Bronchial epithelial cell (primary cell): ENCODE measurements at regions not wholly inside any gene's neighbourhood (a gene's known extent, or its start where the extent isn't known, plus 50 kb on each side); places are given as distances from the start of the nearest gene placed in this dataset.
A peak's percentile ranks its signal among the peaks of the same experiment; 100 is the strongest.

Source experiments
- DNase-seq: peaks from one replicate; pipeline ENCODE4 v3.0.0-alpha.2; 2010; ENCODE audit warnings: low read depth
- FAIRE-seq: peaks from 2 replicates; lab custom pipeline; 2011; peaks lifted over from hg19 to GRCh38; lab: Jason Lieb, UNC
- H3K27me3 ChIP-seq: 2 replicates; pipeline ENCODE4 v1.5.1; 2011; ENCODE audit warnings: low read length; ENCODE audit not compliant: control insufficient read depth, insufficient read depth
- H3K36me3 ChIP-seq: 2 replicates; pipeline ENCODE4 v1.5.1; 2011; ENCODE audit warnings: low read length; ENCODE audit not compliant: control insufficient read depth, insufficient read depth
- H3K4me3 ChIP-seq: 2 replicates; pipeline ENCODE4 v1.5.1; 2011; ENCODE audit warnings: mild to moderate bottlenecking, low read depth, low read length, control low read depth
- TF ChIP-seq, protein P1 (sequence below): IDR thresholded peaks from 2 replicates; pipeline ENCODE4 v1.5.1; 2011; ENCODE audit warnings: mild to moderate bottlenecking, moderate library complexity, low read length, control low read depth, inconsistent platforms; ENCODE audit not compliant: insufficient read depth, severe bottlenecking

DNA sequence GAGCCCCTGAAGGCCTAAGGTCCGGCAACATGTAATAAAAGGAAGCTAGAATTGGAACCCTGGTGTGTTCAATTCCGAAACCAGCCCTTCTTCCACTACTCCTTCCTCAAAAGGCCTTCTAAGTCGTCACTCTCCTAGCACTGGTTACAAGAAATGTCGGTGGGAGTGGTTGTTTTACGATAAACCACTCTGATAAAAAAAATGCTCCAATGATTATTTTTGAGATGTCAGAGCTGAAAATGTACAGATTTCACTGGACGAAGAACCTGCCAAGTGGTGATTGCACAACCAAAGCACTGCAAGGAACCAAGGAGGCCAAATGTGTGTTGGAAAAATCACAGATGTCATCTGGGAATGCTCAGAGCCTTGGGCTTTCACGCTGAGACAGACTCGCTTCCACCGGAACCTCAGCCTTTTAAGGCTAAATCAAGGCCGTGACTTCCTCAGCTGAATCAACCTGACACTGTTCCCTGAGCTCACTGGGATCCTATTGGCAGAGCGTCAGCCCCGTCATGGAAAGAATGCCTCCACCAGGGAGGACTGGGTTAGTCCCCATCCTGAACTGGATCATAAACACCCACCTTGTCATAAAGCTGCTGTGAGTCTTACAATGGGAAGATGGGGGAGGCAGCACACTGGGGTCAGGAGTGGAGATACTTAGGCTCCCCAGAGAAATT lies 108.1 kb upstream of the THBS1 start:
- TF ChIP-seq, protein P1, sequence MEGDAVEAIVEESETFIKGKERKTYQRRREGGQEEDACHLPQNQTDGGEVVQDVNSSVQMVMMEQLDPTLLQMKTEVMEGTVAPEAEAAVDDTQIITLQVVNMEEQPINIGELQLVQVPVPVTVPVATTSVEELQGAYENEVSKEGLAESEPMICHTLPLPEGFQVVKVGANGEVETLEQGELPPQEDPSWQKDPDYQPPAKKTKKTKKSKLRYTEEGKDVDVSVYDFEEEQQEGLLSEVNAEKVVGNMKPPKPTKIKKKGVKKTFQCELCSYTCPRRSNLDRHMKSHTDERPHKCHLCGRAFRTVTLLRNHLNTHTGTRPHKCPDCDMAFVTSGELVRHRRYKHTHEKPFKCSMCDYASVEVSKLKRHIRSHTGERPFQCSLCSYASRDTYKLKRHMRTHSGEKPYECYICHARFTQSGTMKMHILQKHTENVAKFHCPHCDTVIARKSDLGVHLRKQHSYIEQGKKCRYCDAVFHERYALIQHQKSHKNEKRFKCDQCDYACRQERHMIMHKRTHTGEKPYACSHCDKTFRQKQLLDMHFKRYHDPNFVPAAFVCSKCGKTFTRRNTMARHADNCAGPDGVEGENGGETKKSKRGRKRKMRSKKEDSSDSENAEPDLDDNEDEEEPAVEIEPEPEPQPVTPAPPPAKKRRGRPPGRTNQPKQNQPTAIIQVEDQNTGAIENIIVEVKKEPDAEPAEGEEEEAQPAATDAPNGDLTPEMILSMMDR = no peak
- H3K36me3 ChIP-seq = no peaks in the 10 kb centered on the region
- DNase-seq (no peak), FAIRE-seq (no peak)
- no peaks in the 10 kb centered on the region for H3K27me3 ChIP-seq
- H3K4me3 ChIP-seq = no peak overlapping the region

DNA sequence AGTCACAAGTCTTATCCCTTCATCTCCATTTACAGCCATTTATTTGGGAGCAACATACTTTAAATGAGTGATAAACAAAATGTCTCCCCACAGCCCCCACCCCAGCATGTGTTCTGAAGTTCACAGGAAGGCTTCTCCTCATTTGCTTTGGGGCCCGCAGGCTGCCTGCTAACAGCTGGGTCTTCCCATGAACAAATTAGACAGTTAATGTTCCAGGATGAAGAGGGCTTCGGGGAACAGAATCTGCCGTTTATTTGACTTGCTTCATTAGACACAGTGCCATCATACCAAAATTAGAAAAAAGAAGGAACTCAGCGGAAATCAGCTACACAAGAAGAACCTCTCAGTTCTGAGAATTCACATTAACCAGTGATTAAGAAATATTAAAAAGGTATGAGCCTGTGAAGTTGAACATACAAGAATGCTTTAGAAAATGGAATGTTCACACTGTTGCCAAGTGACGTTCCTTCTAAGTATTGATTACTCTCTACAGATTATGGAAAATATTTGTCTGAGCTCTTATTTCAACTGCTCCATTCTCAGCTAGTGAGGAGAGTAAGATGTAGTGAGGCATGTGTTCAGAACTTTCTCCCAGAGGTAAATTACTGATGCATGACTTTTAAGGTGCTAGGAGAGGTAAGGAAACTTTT lies 107.5 kb upstream of the THBS1 start:
- no peaks in the 10 kb centered on the region for H3K27me3 ChIP-seq
- FAIRE-seq (no peak), DNase-seq (no peak)
- TF ChIP-seq, protein P1 = no peak
- no peak overlapping the region for H3K4me3 ChIP-seq
- no peaks in the 10 kb centered on the region for H3K36me3 ChIP-seq

DNA sequence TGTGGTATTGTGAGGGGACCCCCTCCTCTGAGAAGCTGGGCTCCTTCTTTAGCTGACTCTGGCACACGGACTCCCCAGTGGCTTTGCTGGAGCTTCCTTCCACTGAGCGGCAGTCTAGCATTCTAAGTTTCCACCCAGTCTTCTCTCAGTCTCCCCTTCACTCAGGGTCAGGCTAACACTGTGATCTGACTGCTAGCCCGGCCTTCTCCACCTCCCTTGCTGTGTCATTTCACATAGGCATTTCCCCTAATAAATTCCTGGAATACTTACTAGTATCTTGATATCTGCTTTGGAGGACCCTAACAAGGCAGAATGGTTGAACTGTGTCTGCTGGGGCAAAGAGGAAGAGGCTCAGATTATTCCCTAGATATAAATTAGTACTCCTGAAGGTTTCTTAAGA lies 106.2 kb upstream of the THBS1 start:
- no peak for FAIRE-seq
- Histone ChIP-seq H3K27me3 (no peaks in the 10 kb centered on the region), H3K4me3 (no peak overlapping the region), H3K36me3 (no peaks in the 10 kb centered on the region)
- TF ChIP-seq, protein P1 = no peak
- no peak for DNase-seq

DNA sequence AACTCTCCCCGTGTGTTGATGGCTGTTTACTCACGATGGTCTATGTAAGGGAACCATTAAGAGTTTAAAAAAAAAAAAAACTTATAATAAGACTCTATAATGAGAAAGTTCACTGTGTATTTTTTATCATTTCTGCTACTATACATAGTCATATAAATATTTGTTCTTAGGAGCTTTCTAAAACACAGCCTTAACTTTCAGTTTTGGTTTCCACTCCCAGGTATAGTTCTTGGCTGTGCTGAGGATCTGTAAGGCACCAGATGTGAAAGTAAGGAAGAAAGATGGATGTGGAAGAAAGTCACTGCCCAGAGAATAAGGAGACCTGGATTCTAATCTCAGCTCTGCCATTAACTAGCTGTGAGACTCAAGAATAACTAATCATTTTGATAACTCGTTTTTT lies 101.9 kb upstream of the THBS1 start:
- no peak for FAIRE-seq
- H3K4me3 ChIP-seq = no peak overlapping the region

DNA sequence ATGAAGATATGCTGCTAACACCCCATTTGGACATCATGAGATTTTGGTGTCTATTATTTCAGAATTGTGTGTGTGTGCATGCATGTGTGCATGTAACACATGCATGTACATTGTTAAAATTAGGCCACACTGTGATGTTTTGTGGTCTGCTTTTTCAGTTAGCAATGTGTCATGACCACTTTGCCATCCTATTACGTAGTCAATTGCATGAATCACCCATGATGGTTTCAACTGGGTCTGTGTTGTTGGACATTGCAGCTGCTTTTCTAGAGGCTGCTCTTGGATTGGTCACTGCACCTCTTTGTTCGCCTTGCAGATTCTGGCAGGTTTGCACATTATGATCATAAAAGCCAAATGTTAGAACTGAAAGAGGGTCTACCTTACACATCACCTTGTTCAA lies 101.0 kb upstream of the THBS1 start:
- Histone ChIP-seq H3K27me3 (no peaks in the 10 kb centered on the region), H3K4me3 (no peak overlapping the region), H3K36me3 (no peaks in the 10 kb centered on the region)
- peak; percentile 69 for DNase-seq
- TF ChIP-seq, protein P1 = no peak
- FAIRE-seq = no peak

More for the DNA sequence above, 101.9 kb upstream of the THBS1 start:
- DNase-seq = no peak
- Histone ChIP-seq H3K27me3 (no peaks in the 10 kb centered on the region), H3K36me3 (no peaks in the 10 kb centered on the region)
- TF ChIP-seq, protein P1 = no peak
